ENCODE measurements at regions not wholly inside any gene's neighbourhood (a gene's known extent, or its start where the extent isn't known, plus 50 kb on each side); places are given as distances from the start of the nearest gene placed in this dataset.

GRCh38 chr7:155942226-155942950 lies 130.1 kb upstream of the SHH start:
- Histone ChIP-seq H3K4me3 (ENCODE audit: insufficient read depth in 1 of 2, low read depth in 1 of 2, low read length in 2 of 2) (no peak overlapping the region), H4K8ac (ENCODE audit: low read length) (peak overlapping the region; percentile 53), H3K14ac (ENCODE audit: low read length in 2 of 2) (no peak overlapping the region), H3K4me1 (ENCODE audit: control insufficient read depth, insufficient read depth, low read depth, low read length) (peaks cover 2% of the 10 kb centered on the region), H3K4ac (ENCODE audit: low read depth in 1 of 2, low read length in 2 of 2) (no peak overlapping the region), H3K36me3 (ENCODE audit: control insufficient read depth in 1 of 2, insufficient read depth in 2 of 2, low read depth in 1 of 2, low read length in 2 of 2) (peaks cover 0 to 3% of the 10 kb centered on the region in 2 experiments), H3K9ac (ENCODE audit: low read length) (no peak overlapping the region), H2AFZ (ENCODE audit: low read depth, low read length) (no peak overlapping the region), H2BK120ac (ENCODE audit: low read depth, low read length) (no peak overlapping the region), H2BK5ac (ENCODE audit: low read depth, low read length, poor library complexity, severe bottlenecking) (no peak overlapping the region), H3K4me2 (ENCODE audit: low read length, poor library complexity, severe bottlenecking) (no peak overlapping the region), H3K18ac (ENCODE audit: low read depth in 1 of 2, low read length in 2 of 2) (no peak overlapping the region), H2BK12ac (ENCODE audit: low read length in 2 of 2) (no peak overlapping the region), H3K23ac (ENCODE audit: low read length in 2 of 2) (no peak overlapping the region), H2AK5ac (ENCODE audit: low read length, severe bottlenecking) (no peak overlapping the region), H3K27me3 (ENCODE audit: control insufficient read depth in 1 of 2, insufficient read depth in 1 of 2, low read length in 2 of 2) (peaks cover 0 to 2% of the 10 kb centered on the region in 2 experiments), H3K9me3 (ENCODE audit: control insufficient read depth, low read length) (peaks cover 14% of the 10 kb centered on the region), H2BK15ac (ENCODE audit: low read depth, poor library complexity, severe bottlenecking) (no peak overlapping the region), H3K79me1 (replicated peaks; ENCODE audit: low read length, poor library complexity, severe bottlenecking) (no peaks in the 10 kb centered on the region), H4K91ac (ENCODE audit: low read length) (no peak overlapping the region), H3K27ac (ENCODE audit: low read length, poor library complexity, severe bottlenecking) (no peak overlapping the region)
- no peak for DNase-seq
- 79% methylated on average over 18 of the region's 20 CpGs for WGBS

DNA sequence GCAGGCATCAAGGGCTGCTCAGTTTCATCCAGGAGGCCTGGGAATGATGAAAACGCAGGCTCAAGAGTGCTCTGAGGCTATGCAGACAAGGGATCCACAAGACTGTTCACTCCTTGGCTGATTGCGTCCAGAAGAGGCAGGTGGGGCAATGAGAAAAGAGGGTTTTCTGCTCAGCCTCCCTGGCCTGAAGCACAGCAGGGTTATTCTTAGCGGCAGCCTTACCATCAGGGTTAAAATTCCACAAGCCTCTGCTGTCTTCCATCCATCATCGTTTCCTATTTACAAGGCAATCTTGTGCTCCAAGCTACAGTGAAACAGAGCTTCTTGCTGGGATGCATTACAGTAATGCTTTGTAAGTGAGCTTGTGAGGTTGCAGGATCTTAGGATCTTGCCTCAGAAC lies 129.4 kb upstream of the SHH start:
- Histone ChIP-seq H3K18ac (ENCODE audit: low read depth in 1 of 2, low read length in 2 of 2) (no peak overlapping the region), H3K9me3 (ENCODE audit: control insufficient read depth, low read length) (peaks cover 14% of the 10 kb centered on the region), H2BK120ac (ENCODE audit: low read depth, low read length) (no peak overlapping the region), H3K27ac (ENCODE audit: low read length, poor library complexity, severe bottlenecking) (no peak overlapping the region), H3K4me3 (ENCODE audit: insufficient read depth in 1 of 2, low read depth in 1 of 2, low read length in 2 of 2) (no peak overlapping the region), H2BK15ac (ENCODE audit: low read depth, poor library complexity, severe bottlenecking) (no peak overlapping the region), H3K9ac (ENCODE audit: low read length) (no peak overlapping the region), H3K23ac (ENCODE audit: low read length in 2 of 2) (no peak overlapping the region), H2BK12ac (ENCODE audit: low read length in 2 of 2) (no peak overlapping the region), H2BK5ac (ENCODE audit: low read depth, low read length, poor library complexity, severe bottlenecking) (no peak overlapping the region), H2AFZ (ENCODE audit: low read depth, low read length) (no peak overlapping the region), H3K36me3 (ENCODE audit: control insufficient read depth in 1 of 2, insufficient read depth in 2 of 2, low read depth in 1 of 2, low read length in 2 of 2) (peaks cover 0 to 3% of the 10 kb centered on the region in 2 experiments), H3K79me1 (replicated peaks; ENCODE audit: low read length, poor library complexity, severe bottlenecking) (no peaks in the 10 kb centered on the region), H3K14ac (ENCODE audit: low read length in 2 of 2) (no peak overlapping the region), H3K4me2 (ENCODE audit: low read length, poor library complexity, severe bottlenecking) (no peak overlapping the region), H4K8ac (ENCODE audit: low read length) (no peak overlapping the region), H3K27me3 (ENCODE audit: control insufficient read depth in 1 of 2, insufficient read depth in 1 of 2, low read length in 2 of 2) (peaks cover 0 to 4% of the 10 kb centered on the region in 2 experiments), H2AK5ac (ENCODE audit: low read length, severe bottlenecking) (no peak overlapping the region), H3K4me1 (ENCODE audit: control insufficient read depth, insufficient read depth, low read depth, low read length) (peaks cover 2% of the 10 kb centered on the region), H4K91ac (ENCODE audit: low read length) (no peak overlapping the region), H3K4ac (ENCODE audit: low read depth in 1 of 2, low read length in 2 of 2) (no peak overlapping the region)
- no peak for DNase-seq
- 70% methylated on average over 4 of the region's 4 CpGs for WGBS

DNA sequence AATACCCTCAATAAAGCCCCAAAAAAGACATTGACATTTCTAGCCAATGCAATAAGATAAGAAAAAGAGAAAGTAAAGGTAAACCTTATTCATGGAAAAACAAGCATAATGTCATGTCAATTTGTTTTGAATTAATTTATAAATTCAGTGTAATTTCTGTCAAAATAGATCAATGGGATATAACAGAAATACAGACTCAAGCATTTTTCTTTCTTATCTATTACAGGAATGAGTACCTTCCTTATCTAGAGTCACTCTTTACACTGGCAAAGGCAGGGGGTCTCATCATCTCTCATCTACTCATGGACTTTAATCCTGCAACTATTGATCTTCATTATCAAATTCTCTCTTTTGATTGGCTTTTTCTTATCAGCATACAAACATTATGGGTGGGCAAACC lies 127.1 kb upstream of the SHH start:
- no peak overlapping the region for H2BK15ac ChIP-seq (ENCODE audit: low read depth, poor library complexity, severe bottlenecking)
- H2BK120ac ChIP-seq (ENCODE audit: low read depth, low read length) = no peak overlapping the region
- H4K8ac ChIP-seq (ENCODE audit: low read length) = no peak overlapping the region
- no peak overlapping the region for H3K27ac ChIP-seq (ENCODE audit: low read length, poor library complexity, severe bottlenecking)
- H3K4me3 ChIP-seq (ENCODE audit: insufficient read depth in 1 of 2, low read depth in 1 of 2, low read length in 2 of 2) = no peak overlapping the region
- no peak overlapping the region for H2AK5ac ChIP-seq (ENCODE audit: low read length, severe bottlenecking)
- no peak overlapping the region for H3K14ac ChIP-seq (ENCODE audit: low read length in 2 of 2)
- no peak overlapping the region for H3K4me2 ChIP-seq (ENCODE audit: low read length, poor library complexity, severe bottlenecking)
- no peak overlapping the region for H3K9ac ChIP-seq (ENCODE audit: low read length)
- H3K23ac ChIP-seq (ENCODE audit: low read length in 2 of 2) = no peak overlapping the region
- H4K91ac ChIP-seq (ENCODE audit: low read length) = no peak overlapping the region
- peaks cover 0 to 7% of the 10 kb centered on the region in 2 experiments for H3K27me3 ChIP-seq (ENCODE audit: control insufficient read depth in 1 of 2, insufficient read depth in 1 of 2, low read length in 2 of 2)
- H3K4me1 ChIP-seq (ENCODE audit: control insufficient read depth, insufficient read depth, low read depth, low read length) = peaks cover 2% of the 10 kb centered on the region
- no peak for DNase-seq
- H2BK12ac ChIP-seq (ENCODE audit: low read length in 2 of 2) = no peak overlapping the region
- no peak overlapping the region for H3K18ac ChIP-seq (ENCODE audit: low read depth in 1 of 2, low read length in 2 of 2)
- H2BK5ac ChIP-seq (ENCODE audit: low read depth, low read length, poor library complexity, severe bottlenecking) = no peak overlapping the region
- H3K4ac ChIP-seq (ENCODE audit: low read depth in 1 of 2, low read length in 2 of 2) = no peak overlapping the region
- H3K79me1 ChIP-seq (replicated peaks; ENCODE audit: low read length, poor library complexity, severe bottlenecking) = no peaks in the 10 kb centered on the region
- peaks cover 0 to 3% of the 10 kb centered on the region in 2 experiments for H3K36me3 ChIP-seq (ENCODE audit: control insufficient read depth in 1 of 2, insufficient read depth in 2 of 2, low read depth in 1 of 2, low read length in 2 of 2)
- H3K9me3 ChIP-seq (ENCODE audit: control insufficient read depth, low read length) = peaks cover 10% of the 10 kb centered on the region
- H2AFZ ChIP-seq (ENCODE audit: low read depth, low read length) = no peak overlapping the region

GRCh38 chr7:155938129-155938528 lies 125.9 kb upstream of the SHH start:
- peaks cover 0 to 7% of the 10 kb centered on the region in 2 experiments for H3K27me3 ChIP-seq (ENCODE audit: control insufficient read depth in 1 of 2, insufficient read depth in 1 of 2, low read length in 2 of 2)
- H3K4me2 ChIP-seq (ENCODE audit: low read length, poor library complexity, severe bottlenecking) = no peak overlapping the region
- H2AK5ac ChIP-seq (ENCODE audit: low read length, severe bottlenecking) = no peak overlapping the region
- no peak overlapping the region for H3K14ac ChIP-seq (ENCODE audit: low read length in 2 of 2)
- H3K9me3 ChIP-seq (ENCODE audit: control insufficient read depth, low read length) = peaks cover 10% of the 10 kb centered on the region
- no peak overlapping the region for H2BK5ac ChIP-seq (ENCODE audit: low read depth, low read length, poor library complexity, severe bottlenecking)
- H3K9ac ChIP-seq (ENCODE audit: low read length) = no peak overlapping the region
- no peak overlapping the region for H3K4me3 ChIP-seq (ENCODE audit: insufficient read depth in 1 of 2, low read depth in 1 of 2, low read length in 2 of 2)
- DNase-seq = no peak
- no peak overlapping the region for H3K4ac ChIP-seq (ENCODE audit: low read depth in 1 of 2, low read length in 2 of 2)
- H3K18ac ChIP-seq (ENCODE audit: low read depth in 1 of 2, low read length in 2 of 2) = no peak overlapping the region
- no peaks in the 10 kb centered on the region for H3K79me1 ChIP-seq (replicated peaks; ENCODE audit: low read length, poor library complexity, severe bottlenecking)
- no peak overlapping the region for H2BK15ac ChIP-seq (ENCODE audit: low read depth, poor library complexity, severe bottlenecking)
- WGBS = 0% methylated on average over 1 of the region's 2 CpGs
- peaks cover 0 to 3% of the 10 kb centered on the region in 2 experiments for H3K36me3 ChIP-seq (ENCODE audit: control insufficient read depth in 1 of 2, insufficient read depth in 2 of 2, low read depth in 1 of 2, low read length in 2 of 2)
- H2AFZ ChIP-seq (ENCODE audit: low read depth, low read length) = no peak overlapping the region
- H4K91ac ChIP-seq (ENCODE audit: low read length) = no peak overlapping the region
- H3K23ac ChIP-seq (ENCODE audit: low read length in 2 of 2) = no peak overlapping the region
- peaks cover 2% of the 10 kb centered on the region for H3K4me1 ChIP-seq (ENCODE audit: control insufficient read depth, insufficient read depth, low read depth, low read length)
- H3K27ac ChIP-seq (ENCODE audit: low read length, poor library complexity, severe bottlenecking) = no peak overlapping the region
- H2BK120ac ChIP-seq (ENCODE audit: low read depth, low read length) = no peak overlapping the region
- H4K8ac ChIP-seq (ENCODE audit: low read length) = no peak overlapping the region
- H2BK12ac ChIP-seq (ENCODE audit: low read length in 2 of 2) = no peak overlapping the region

All from mesenchymal stem cell (in vitro differentiated cells and primary cell).